Neural progenitor cell (in vitro differentiated cells): ENCODE measurements at regions not wholly inside any gene's neighbourhood (a gene's known extent, or its start where the extent isn't known, plus 50 kb on each side); places are given as distances from the start of the nearest gene placed in this dataset.

Experiments used
- EZH2 ChIP-seq: fragments of 200-600 bp; sonication (generic); IDR thresholded peaks from 2 replicates; pipeline ENCODE4 v1.6.1; 2017; ENCODE audit warnings: antibody characterized with exemption, mild to moderate bottlenecking, moderate library complexity
- TF ChIP-seq, protein P1 (sequence below): fragments of 200-600 bp; sonication (generic); IDR thresholded peaks from 2 replicates; pipeline ENCODE4 v1.5.1; 2017; ENCODE audit warnings: antibody characterized with exemption, mild to moderate bottlenecking

DNA sequence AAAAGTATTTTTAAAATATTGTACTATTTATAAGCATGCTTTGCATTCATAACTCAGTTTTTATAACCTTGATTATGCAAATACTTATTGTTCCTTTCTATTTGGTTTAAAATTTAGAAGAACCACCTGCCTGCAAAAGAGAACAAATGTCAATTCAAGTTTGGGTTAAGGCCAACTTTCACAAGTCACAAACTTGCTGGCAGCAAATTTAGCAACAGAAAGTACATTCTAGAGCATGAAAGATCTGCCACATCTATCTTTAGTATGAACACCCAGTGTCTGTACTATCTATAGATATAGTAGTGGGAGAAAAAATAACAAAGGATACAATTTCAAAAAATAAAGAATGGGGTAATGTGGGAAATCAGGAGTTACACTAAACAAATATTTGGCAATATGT lies 1014.2 kb downstream of the C4orf33 start:
- TF ChIP-seq, protein P1, sequence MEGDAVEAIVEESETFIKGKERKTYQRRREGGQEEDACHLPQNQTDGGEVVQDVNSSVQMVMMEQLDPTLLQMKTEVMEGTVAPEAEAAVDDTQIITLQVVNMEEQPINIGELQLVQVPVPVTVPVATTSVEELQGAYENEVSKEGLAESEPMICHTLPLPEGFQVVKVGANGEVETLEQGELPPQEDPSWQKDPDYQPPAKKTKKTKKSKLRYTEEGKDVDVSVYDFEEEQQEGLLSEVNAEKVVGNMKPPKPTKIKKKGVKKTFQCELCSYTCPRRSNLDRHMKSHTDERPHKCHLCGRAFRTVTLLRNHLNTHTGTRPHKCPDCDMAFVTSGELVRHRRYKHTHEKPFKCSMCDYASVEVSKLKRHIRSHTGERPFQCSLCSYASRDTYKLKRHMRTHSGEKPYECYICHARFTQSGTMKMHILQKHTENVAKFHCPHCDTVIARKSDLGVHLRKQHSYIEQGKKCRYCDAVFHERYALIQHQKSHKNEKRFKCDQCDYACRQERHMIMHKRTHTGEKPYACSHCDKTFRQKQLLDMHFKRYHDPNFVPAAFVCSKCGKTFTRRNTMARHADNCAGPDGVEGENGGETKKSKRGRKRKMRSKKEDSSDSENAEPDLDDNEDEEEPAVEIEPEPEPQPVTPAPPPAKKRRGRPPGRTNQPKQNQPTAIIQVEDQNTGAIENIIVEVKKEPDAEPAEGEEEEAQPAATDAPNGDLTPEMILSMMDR, result no peak
- TF ChIP-seq EZH2, result no peak
